ENCODE measurements at regions not wholly inside any gene's neighbourhood (a gene's known extent, or its start where the extent isn't known, plus 50 kb on each side); places are given as distances from the start of the nearest gene placed in this dataset.

- Histone ChIP-seq H3K27me3 (replicated peaks in 1 of 2; ENCODE audit: control insufficient read depth in 2 of 2, extremely low read depth in 1 of 2, insufficient read depth in 2 of 2, low read length in 1 of 2) (no peaks in the 10 kb centered on the region), H3K27ac (ENCODE audit: low read length) (no peak overlapping the region), H3K4me1 (ENCODE audit: control insufficient read depth in 1 of 2, extremely low read depth in 1 of 2, insufficient read depth in 2 of 2, low read length in 2 of 2) (no peaks in the 10 kb centered on the region), H3K9me3 (no peaks in the 10 kb centered on the region), H3K4me3 (ENCODE audit: control insufficient read depth in 1 of 2, extremely low read depth in 1 of 2, low read length in 1 of 2) (no peak overlapping the region), H3K36me3 (ENCODE audit: control insufficient read depth in 2 of 2, extremely low read depth in 1 of 2, insufficient read depth in 1 of 2, low read length in 1 of 2) (no peaks in the 10 kb centered on the region)
- Mint-ChIP-seq H3K36me3 (no peaks in the 10 kb centered on the region), H3K4me1 (no peaks in the 10 kb centered on the region), H3K27me3 (peaks cover 0 to 1% of the 10 kb centered on the region in 2 donors), H3K4me3 (no peak overlapping the region), H3K9me3 (no peaks in the 10 kb centered on the region), H3K27ac (no peak overlapping the region)
- ATAC-seq (replicated peaks in 1 of 4): no peak
- POLR2A ChIA-PET: no interaction called here
- CTCF ChIA-PET: no interaction called here
- DNase-seq: no peak
Observed at GRCh38 chr1:97996880-97997279, 76.0 kb upstream of the DPYD start.

GRCh38 chr1:97989094-97989680 lies 68.4 kb upstream of the DPYD start:
- DNase-seq (no peak), ATAC-seq (replicated peaks in 1 of 4) (no peak)
- Histone ChIP-seq H3K27ac (ENCODE audit: low read length) (no peak overlapping the region), H3K27me3 (replicated peaks in 1 of 2; ENCODE audit: control insufficient read depth in 2 of 2, extremely low read depth in 1 of 2, insufficient read depth in 2 of 2, low read length in 1 of 2) (no peaks in the 10 kb centered on the region), H3K4me3 (ENCODE audit: control insufficient read depth in 1 of 2, extremely low read depth in 1 of 2, low read length in 1 of 2) (no peak overlapping the region), H3K36me3 (ENCODE audit: control insufficient read depth in 2 of 2, extremely low read depth in 1 of 2, insufficient read depth in 1 of 2, low read length in 1 of 2) (no peaks in the 10 kb centered on the region), H3K9me3 (no peaks in the 10 kb centered on the region), H3K4me1 (ENCODE audit: control insufficient read depth in 1 of 2, extremely low read depth in 1 of 2, insufficient read depth in 2 of 2, low read length in 2 of 2) (no peaks in the 10 kb centered on the region)
- Mint-ChIP-seq H3K4me1 (peaks cover 0 to 5% (median 0%) of the 10 kb centered on the region in 3 donors), H3K36me3 (no peaks in the 10 kb centered on the region), H3K4me3 (no peak overlapping the region), H3K27me3 (peaks cover 0 to 1% of the 10 kb centered on the region in 2 donors), H3K27ac (no peak overlapping the region), H3K9me3 (no peaks in the 10 kb centered on the region)
- CTCF ChIA-PET: interaction anchor here (0.7 kb wide), 2 partner anchors 192 to 1019 kb away, joined by 3 read pairs; no protein-coding TSS in a partner anchor
- POLR2A ChIA-PET: no interaction called here
- WGBS (ENCODE audit: insufficient coverage): 80% methylated on average over 2 of the region's 4 CpGs

- peaks cover 0 to 5% (median 0%) of the 10 kb centered on the region in 3 donors for H3K4me1 Mint-ChIP-seq
- ChIA-PET CTCF (no interaction called here), POLR2A (no interaction called here)
- H3K36me3 Mint-ChIP-seq: no peaks in the 10 kb centered on the region
- DNase-seq (peak in 2 of 35 experiments; percentile 1 to 6), ATAC-seq (replicated peaks in 1 of 4) (no peak)
- no peaks in the 10 kb centered on the region for H3K9me3 ChIP-seq
- no peaks in the 10 kb centered on the region for H3K27me3 Mint-ChIP-seq
- no peak overlapping the region for H3K27ac Mint-ChIP-seq
- H3K4me3 ChIP-seq (ENCODE audit: control insufficient read depth in 1 of 2, extremely low read depth in 1 of 2, low read length in 1 of 2): no peak overlapping the region
- WGBS (ENCODE audit: insufficient coverage): 33% methylated on average over 1 of the region's 15 CpGs
- H3K9me3 Mint-ChIP-seq: no peaks in the 10 kb centered on the region
- H3K36me3 ChIP-seq (ENCODE audit: control insufficient read depth in 2 of 2, extremely low read depth in 1 of 2, insufficient read depth in 1 of 2, low read length in 1 of 2): no peaks in the 10 kb centered on the region
- peak overlapping the region in 1 of 3 donors; percentile 2 for H3K4me3 Mint-ChIP-seq
- no peaks in the 10 kb centered on the region for H3K27me3 ChIP-seq (replicated peaks in 1 of 2; ENCODE audit: control insufficient read depth in 2 of 2, extremely low read depth in 1 of 2, insufficient read depth in 2 of 2, low read length in 1 of 2)
- no peak overlapping the region for H3K27ac ChIP-seq (ENCODE audit: low read length)
- H3K4me1 ChIP-seq (ENCODE audit: control insufficient read depth in 1 of 2, extremely low read depth in 1 of 2, insufficient read depth in 2 of 2, low read length in 2 of 2): no peaks in the 10 kb centered on the region
Observed at GRCh38 chr1:97986041-97987005, 65.5 kb upstream of the DPYD start.

GRCh38 chr1:97983126-97983525 lies 62.3 kb upstream of the DPYD start:
- Mint-ChIP-seq H3K27me3 (no peaks in the 10 kb centered on the region), H3K9me3 (no peaks in the 10 kb centered on the region), H3K36me3 (no peaks in the 10 kb centered on the region), H3K4me3 (no peak overlapping the region), H3K27ac (no peak overlapping the region), H3K4me1 (peaks cover 0 to 5% (median 0%) of the 10 kb centered on the region in 3 donors)
- no peak overlapping the region for H3K27ac ChIP-seq (ENCODE audit: low read length)
- no peak for DNase-seq
- H3K4me3 ChIP-seq (ENCODE audit: control insufficient read depth in 1 of 2, extremely low read depth in 1 of 2, low read length in 1 of 2): no peak overlapping the region
- ATAC-seq (replicated peaks in 1 of 4): no peak
- no peaks in the 10 kb centered on the region for H3K27me3 ChIP-seq (replicated peaks in 1 of 2; ENCODE audit: control insufficient read depth in 2 of 2, extremely low read depth in 1 of 2, insufficient read depth in 2 of 2, low read length in 1 of 2)
- no peaks in the 10 kb centered on the region for H3K36me3 ChIP-seq (ENCODE audit: control insufficient read depth in 2 of 2, extremely low read depth in 1 of 2, insufficient read depth in 1 of 2, low read length in 1 of 2)
- WGBS (ENCODE audit: insufficient coverage): no CpG with 5 or more reads among the region's 2 CpGs
- H3K4me1 ChIP-seq (ENCODE audit: control insufficient read depth in 1 of 2, extremely low read depth in 1 of 2, insufficient read depth in 2 of 2, low read length in 2 of 2): no peaks in the 10 kb centered on the region
- H3K9me3 ChIP-seq: no peaks in the 10 kb centered on the region
- ChIA-PET CTCF (no interaction called here), POLR2A (no interaction called here)

GRCh38 chr1:97980530-97980929 lies 59.7 kb upstream of the DPYD start:
- CTCF ChIA-PET: no interaction called here
- no peaks in the 10 kb centered on the region for H3K9me3 ChIP-seq
- no peaks in the 10 kb centered on the region for H3K36me3 Mint-ChIP-seq
- H3K27ac Mint-ChIP-seq: no peak overlapping the region
- DNase-seq (no peak), ATAC-seq (replicated peaks in 1 of 4) (no peak)
- no peak overlapping the region for H3K27ac ChIP-seq (ENCODE audit: low read length)
- no peaks in the 10 kb centered on the region for H3K4me1 Mint-ChIP-seq
- H3K27me3 ChIP-seq (replicated peaks in 1 of 2; ENCODE audit: control insufficient read depth in 2 of 2, extremely low read depth in 1 of 2, insufficient read depth in 2 of 2, low read length in 1 of 2): no peaks in the 10 kb centered on the region
- H3K4me3 ChIP-seq (ENCODE audit: control insufficient read depth in 1 of 2, extremely low read depth in 1 of 2, low read length in 1 of 2): no peak overlapping the region
- H3K4me1 ChIP-seq (ENCODE audit: control insufficient read depth in 1 of 2, extremely low read depth in 1 of 2, insufficient read depth in 2 of 2, low read length in 2 of 2): no peaks in the 10 kb centered on the region
- peaks cover 0 to 3% of the 10 kb centered on the region in 2 donors for H3K27me3 Mint-ChIP-seq
- H3K9me3 Mint-ChIP-seq: no peaks in the 10 kb centered on the region
- H3K36me3 ChIP-seq (ENCODE audit: control insufficient read depth in 2 of 2, extremely low read depth in 1 of 2, insufficient read depth in 1 of 2, low read length in 1 of 2): no peaks in the 10 kb centered on the region
- H3K4me3 Mint-ChIP-seq: no peak overlapping the region
- POLR2A ChIA-PET: no interaction called here
- no CpG with 5 or more reads among the region's 2 CpGs for WGBS (ENCODE audit: insufficient coverage)

- Mint-ChIP-seq H3K36me3 (no peaks in the 10 kb centered on the region), H3K27me3 (peaks cover 0 to 8% of the 10 kb centered on the region in 2 donors), H3K9me3 (no peaks in the 10 kb centered on the region), H3K4me3 (no peak overlapping the region), H3K4me1 (no peaks in the 10 kb centered on the region), H3K27ac (no peak overlapping the region)
- CTCF ChIA-PET: interaction anchor here in 1 of 2 donors (0.7 kb wide), 1 partner anchor 1745 kb away, joined by 3 read pairs; no protein-coding TSS in a partner anchor
- Histone ChIP-seq H3K36me3 (ENCODE audit: control insufficient read depth in 2 of 2, extremely low read depth in 1 of 2, insufficient read depth in 1 of 2, low read length in 1 of 2) (no peaks in the 10 kb centered on the region), H3K27ac (ENCODE audit: low read length) (no peak overlapping the region), H3K4me3 (ENCODE audit: control insufficient read depth in 1 of 2, extremely low read depth in 1 of 2, low read length in 1 of 2) (no peak overlapping the region), H3K27me3 (replicated peaks in 1 of 2; ENCODE audit: control insufficient read depth in 2 of 2, extremely low read depth in 1 of 2, insufficient read depth in 2 of 2, low read length in 1 of 2) (no peaks in the 10 kb centered on the region), H3K9me3 (no peaks in the 10 kb centered on the region), H3K4me1 (ENCODE audit: control insufficient read depth in 1 of 2, extremely low read depth in 1 of 2, insufficient read depth in 2 of 2, low read length in 2 of 2) (no peaks in the 10 kb centered on the region)
- DNase-seq: no peak
- no peak for ATAC-seq (replicated peaks in 1 of 4)
- POLR2A ChIA-PET: no interaction called here
Observed at GRCh38 chr1:97976801-97977200, 56.0 kb upstream of the DPYD start.
